ENCODE measurements at regions not wholly inside any gene's neighbourhood (a gene's known extent, or its start where the extent isn't known, plus 50 kb on each side); places are given as distances from the start of the nearest gene placed in this dataset.
A peak's percentile ranks its signal among the peaks of the same experiment; 100 is the strongest.
"Not testable (repeated sequence)": the region's sequence is repeated elsewhere in the genome, so short reads cannot be mapped to it uniquely, and the experiment has no call there.

DNA sequence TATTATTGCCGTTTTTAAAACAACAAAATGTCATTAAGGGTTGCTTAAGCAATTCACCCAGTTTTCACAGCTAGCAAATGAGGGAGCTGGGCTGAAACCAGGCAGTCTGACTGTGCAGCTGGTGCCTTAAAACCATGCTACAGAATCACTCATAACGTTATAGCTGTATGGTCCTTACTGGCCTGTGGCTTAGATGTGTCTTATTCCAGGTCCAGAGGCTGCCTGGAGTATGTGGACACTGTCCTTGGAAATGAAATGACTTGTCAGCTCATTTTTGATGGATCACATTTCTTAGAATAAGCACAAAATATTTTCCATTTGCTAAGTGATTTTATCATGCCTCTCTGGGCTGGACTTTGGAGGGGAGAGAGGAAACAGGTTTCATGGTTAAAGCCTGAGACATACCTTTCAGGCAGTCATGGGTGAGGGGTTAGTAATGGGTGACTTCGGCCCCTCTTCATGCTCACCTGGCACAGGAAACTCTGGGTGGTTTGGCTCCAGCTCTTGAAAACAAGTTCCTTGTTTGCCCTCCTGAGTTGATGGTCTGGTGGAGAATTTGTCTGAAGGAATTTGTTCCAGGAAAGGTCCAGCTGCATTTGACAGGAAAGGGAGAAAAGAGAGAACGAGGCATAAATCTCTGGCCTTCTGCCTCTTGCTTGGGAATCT, 823.2 kb downstream of the DHX35 start:
- DNase-seq: no peak

DNA sequence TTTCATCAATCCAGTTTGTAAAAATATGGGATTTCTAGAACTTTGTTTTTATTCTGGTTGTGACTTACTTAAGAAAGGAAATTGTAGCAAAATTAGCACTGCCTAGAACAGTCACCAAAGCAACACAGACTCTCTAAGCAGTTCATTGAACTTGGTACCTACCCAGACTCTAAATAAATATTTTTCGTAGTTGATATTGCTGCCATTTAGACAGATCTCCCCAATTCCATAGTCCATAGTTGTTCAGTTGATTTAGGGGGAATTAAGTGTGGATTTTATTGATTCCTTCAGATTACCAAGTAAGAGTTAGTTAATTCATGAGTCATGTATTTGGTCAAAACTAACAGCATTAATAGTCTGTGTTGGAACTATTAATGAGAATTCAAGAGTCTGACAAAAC, 822.5 kb downstream of the DHX35 start:
- no peak for DNase-seq

GRCh38 chr20:39778847-39779604, 816.9 kb downstream of the DHX35 start:
- DNase-seq: peak in 2 of 56 donors; percentile 4 to 5

- DNase-seq: no peak
Measured at GRCh38 chr20:39778431-39778830, 816.3 kb downstream of the DHX35 start.

- no peak for DNase-seq
Measured at GRCh38 chr20:39777610-39778009, 815.5 kb downstream of the DHX35 start.

DNA sequence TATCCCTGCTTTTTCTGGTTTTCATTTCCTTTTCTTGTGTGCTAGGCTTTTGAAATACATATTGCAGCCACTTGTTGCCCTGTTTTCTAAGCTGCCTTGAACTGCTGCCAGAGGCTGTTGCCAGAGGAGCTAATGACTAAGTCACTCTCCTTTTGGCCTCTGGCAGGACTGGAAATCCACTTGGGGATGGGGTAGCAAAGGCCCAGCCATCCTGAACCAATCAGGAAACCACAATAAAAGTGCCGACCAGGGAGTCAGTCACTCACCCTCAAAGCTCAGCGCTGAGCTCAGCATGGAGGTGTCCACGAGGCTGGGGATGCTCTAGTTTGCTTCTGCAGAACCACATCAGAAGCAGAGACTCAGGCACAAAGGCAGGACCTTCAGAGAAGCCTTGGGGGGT, 813.0 kb downstream of the DHX35 start:
- no peak for DNase-seq

- no peak for DNase-seq
Measured at GRCh38 chr20:39773380-39774000, 811.3 kb downstream of the DHX35 start.

DNA sequence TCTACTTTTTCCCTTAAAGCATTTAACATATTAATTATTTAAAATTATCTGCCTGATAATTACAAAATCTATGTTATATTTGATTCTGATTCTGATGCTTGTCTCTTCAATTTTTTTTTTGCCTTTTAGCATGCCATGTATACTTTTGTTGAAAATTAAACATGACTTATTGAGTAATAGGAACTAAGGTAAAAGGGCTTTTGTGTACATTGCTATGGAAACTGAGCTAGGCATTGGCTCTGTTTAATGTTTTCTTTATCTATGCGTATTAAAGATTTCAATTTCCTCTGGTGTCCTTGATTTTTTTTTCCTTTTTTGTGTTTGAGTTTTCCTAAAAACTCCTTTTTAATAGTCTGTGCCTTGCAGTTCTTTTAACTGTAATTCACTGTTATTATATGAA, 805.2 kb downstream of the DHX35 start:
- no peak for DNase-seq

DNA sequence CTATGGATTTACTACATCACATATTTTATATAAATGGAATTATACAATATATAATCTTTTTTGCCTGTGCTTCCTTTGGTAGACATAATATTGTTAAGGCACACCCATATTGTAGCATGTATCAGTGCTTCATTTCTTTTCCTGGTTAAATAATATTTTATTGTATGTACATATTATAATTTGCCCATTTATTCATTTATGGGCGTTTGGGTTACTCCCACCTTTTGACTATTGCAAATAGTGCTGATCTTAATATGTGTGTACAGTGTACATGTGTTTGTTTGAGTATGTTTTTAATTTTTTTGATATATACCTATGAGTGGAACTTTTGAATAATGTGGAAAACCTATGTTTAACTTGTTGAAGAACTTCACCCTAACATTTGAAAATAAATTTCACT, 804.2 kb downstream of the DHX35 start:
- no peak for DNase-seq

- no peak for DNase-seq
Measured at GRCh38 chr20:39762716-39763115, 800.6 kb downstream of the DHX35 start.

DNA sequence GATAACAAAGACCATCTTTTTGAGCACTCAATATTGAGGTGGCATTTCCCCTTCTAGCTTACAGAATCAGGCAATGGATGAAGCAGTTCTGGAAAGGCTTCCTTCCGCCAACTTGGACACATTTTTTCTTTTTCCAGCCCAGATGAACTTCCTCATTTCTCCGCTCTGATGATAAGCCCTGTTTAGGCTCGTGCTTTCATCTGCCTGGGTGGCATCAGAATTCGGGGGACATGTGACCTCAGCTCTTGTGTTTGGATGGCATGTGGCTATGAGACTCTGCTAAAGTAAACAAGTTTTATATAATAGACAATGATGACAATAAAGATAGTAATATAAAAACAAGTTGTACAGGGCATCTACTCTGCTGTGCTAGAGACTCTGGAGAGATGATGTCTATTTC, 796.7 kb downstream of the DHX35 start:
- no peak for DNase-seq

GRCh38 chr20:39756828-39757227, 794.7 kb downstream of the DHX35 start:
- no peak for DNase-seq

GRCh38 chr20:39756369-39756768, 794.2 kb downstream of the DHX35 start:
- no peak for DNase-seq

GRCh38 chr20:39752262-39752876, 790.2 kb downstream of the DHX35 start:
- DNase-seq: no peak

DNA sequence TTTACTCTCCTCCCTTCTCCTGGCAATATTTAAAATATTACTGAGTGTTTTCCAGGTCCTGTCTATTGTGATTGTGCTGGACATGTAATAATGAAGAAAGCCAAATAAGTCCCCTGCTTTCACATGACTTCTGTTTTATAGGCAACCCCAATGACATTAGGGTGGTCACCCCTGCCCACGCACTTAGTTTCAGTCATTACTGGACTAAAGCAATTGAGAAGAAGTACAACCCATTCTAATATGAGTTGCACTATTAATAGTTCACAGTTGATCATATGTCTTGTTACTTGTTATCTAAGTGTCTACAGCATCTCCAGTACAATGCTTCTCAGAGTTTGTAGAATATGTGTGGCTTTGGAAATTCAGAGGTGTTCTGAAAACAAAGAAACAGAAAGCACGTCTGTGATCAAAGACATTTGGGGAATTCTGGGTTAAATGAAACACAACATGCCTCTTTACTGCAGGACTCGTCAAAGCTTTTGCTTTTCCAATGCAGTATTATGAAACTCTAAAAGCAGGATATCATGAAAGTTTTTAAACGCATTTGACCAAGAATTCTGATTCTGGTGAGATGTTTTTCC, 789.5 kb downstream of the DHX35 start:
- DNase-seq: no peak

- DNase-seq: no peak
Measured at GRCh38 chr20:39745380-39745779, 783.2 kb downstream of the DHX35 start.

DNA sequence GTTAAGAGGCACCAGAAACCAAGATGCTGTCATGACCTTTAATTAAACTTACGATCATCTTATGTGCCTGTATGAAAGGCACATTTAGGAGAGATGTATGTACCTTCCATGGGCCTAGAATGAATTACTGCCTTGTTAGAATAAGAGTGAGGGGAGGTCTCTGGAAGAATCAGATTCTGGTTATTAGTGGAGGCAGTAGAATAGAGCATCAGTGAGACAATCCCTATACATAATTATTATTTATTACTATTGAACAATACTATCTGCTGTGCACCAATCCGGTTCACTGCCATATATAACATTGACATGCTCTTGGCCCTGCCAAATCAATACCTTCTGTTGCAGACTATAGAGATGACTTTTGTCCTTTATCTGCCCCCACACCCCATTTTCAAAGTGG, 776.5 kb downstream of the DHX35 start:
- DNase-seq: no peak

DNA sequence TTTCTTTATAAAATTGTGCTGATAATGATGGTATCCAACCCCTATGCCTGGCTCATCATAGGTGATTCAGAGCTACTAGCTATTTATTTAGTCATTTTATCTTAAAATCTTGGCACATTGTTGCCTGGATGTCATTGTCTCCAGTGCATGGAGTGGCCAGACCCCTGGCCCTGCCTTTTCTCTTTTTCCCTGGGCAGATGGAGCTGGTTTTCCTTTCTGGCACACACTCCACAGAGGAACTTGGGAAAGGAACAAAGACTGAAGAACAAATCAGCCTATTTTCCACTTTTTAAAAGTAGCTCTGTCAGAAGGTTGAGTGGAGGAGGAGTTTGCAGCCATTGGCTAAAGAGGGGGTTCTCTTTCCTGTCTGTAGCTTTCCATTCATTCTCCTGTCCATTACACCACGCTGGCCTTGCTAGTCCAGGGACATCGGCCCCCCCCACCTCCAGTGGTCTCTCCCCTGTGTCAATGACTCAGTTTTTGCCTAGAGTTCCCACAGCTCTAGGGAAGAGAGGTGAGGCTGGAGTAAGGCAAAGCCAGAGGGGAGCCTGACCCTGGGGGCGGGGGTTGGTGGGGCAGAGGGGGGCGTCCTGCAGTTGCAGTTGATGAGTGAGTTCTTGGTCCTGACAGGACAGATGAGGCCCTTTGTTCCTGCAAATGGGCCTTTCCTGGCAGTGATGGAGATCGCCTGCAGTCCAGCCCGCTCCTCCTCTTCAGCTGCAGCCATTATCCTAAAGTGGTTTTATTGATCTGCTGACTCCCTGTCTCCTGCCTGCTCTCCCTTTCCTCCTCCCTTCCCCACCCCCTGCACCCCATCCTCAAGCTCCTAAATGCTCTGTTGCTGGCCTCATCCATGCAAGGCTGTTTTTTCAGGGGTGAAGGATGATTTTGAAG, 774.5 kb downstream of the DHX35 start:
- DNase-seq: no peak

GRCh38 chr20:39725513-39725912, 763.4 kb downstream of the DHX35 start:
- DNase-seq: not testable (repeated sequence)

GRCh38 chr20:39719293-39719692, 757.1 kb downstream of the DHX35 start:
- DNase-seq: no peak

DNA sequence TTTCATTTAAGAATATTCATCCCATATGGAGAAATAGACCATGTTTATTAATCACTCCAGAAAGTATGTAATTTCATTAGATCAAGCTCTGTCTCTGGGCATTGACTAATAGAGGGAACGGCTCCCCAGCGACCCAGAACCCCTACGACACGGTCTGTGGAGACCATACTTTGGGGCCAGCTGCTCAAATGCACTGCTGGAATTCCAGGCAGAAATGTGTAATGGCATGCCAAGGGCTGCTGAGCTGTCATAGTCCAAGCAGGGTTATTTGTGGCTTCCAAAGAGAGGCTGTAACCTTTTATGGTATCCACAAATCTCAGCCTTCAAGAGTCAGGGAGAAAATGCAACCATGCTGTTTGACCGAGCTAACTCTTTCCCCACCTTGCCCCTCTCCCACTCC, 755.8 kb downstream of the DHX35 start:
- no peak for DNase-seq

All from amygdala (tissue), 56 donors.